Uterus (tissue), 3 donors: ENCODE measurements at regions not wholly inside any gene's neighbourhood (a gene's known extent, or its start where the extent isn't known, plus 50 kb on each side); places are given as distances from the start of the nearest gene placed in this dataset.

Experiments used
- DNase-seq, 2 donors: peaks; one replicate each; pipeline ENCODE4 v3.0.0-alpha.2; 2019 to 2020
- H3K27ac ChIP-seq, 2 donors: fragments of 200-600 bp; sonication (generic); 1 replicate in 1 of 2; 2 replicates in 1 of 2; pipeline ENCODE4 v1.5.1; 2016 to 2018
- H3K27me3 ChIP-seq, 2 donors: fragments of 200-600 bp; sonication (generic); one replicate each; pipeline ENCODE4 v1.5.1; 2018 to 2019; ENCODE audit warnings: control low read depth in 1 of 2
- H3K36me3 ChIP-seq, 2 donors: fragments of 200-600 bp; sonication (generic); one replicate each; pipeline ENCODE4 v1.5.1; 2019; ENCODE audit warnings: control low read depth in 1 of 2
- H3K4me1 ChIP-seq, 2 donors: fragments of 200-600 bp; sonication (generic); one replicate each; pipeline ENCODE4 v1.5.1; 2018 to 2019; ENCODE audit warnings: control low read depth in 1 of 2
- H3K4me3 ChIP-seq, 2 donors: fragments of 200-600 bp; sonication (generic); 1 replicate in 1 of 2; 2 replicates in 1 of 2; pipeline ENCODE4 v1.5.1; 2018 to 2019; ENCODE audit warnings: mild to moderate bottlenecking in 1 of 2
- H3K9me3 ChIP-seq, 2 donors: fragments of 200-600 bp; sonication (generic); one replicate each; pipeline ENCODE4 v1.5.1; 2019; ENCODE audit warnings: control low read depth in 1 of 2
- POLR2A ChIP-seq, 2 donors: fragments of 450-650 bp; IDR thresholded peaks; one replicate each; pipeline ENCODE4 v1.6.1; 2016; ENCODE audit warnings: antibody characterized with exemption in 2 of 2, mild to moderate bottlenecking in 1 of 2, moderate library complexity in 1 of 2
- intact Hi-C: fragments of 100-400 bp; cut with DNase I; formaldehyde crosslinking; loops from one replicate; pipeline ENCODE4 v1.15.1; 2023; ENCODE audit warnings: low total_unique reads
- TF ChIP-seq, protein P1 (sequence below), 4 experiments: fragments of 200-600 bp in 2 of 4; fragments of 450-650 bp in 2 of 4; sonication (generic) in 2 of 4; IDR thresholded peaks; one replicate each; pipeline ENCODE4 v1.5.1; 2016 to 2019; ENCODE audit warnings: antibody characterized with exemption in 4 of 4, mild to moderate bottlenecking in 2 of 4, moderate library complexity in 1 of 4
- donor health status: DM: yes; HTN: yes; CAD: no.

DNA sequence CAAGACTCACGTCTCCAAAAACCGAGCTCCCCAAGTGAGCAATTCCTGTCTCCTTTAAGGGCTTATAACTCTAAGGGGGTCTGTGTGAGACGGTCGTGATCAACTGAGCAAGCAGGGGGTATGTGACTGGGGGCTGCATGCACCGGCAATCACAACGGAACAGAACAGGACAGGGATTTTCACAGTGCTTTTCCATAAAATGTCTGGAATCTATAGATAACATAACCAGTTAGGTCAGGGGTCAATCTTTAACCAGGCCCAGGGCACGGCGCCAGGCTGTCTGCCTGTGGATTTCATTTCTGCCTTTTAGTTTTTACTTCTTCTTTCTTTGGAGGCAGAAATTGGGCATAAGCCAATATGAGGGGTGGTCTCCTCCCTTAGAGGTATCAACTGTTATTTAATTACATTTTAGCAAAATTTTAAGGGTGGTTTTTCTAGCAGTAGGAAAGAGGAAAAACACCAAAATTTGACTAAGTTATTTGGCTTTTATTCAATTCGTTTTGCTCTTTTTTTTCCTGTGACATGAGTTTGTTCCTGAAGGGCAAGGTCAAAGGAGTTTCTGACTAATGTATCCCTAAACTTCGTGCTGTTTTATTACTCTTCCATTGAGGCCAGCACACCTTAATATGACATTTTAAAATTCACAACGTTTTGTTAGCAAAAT is 121.4 kb upstream of the SEC61G start:
- Histone ChIP-seq H3K27ac (no peak overlapping the region), H3K9me3 (no peaks in the 10 kb centered on the region), H3K27me3 (no peaks in the 10 kb centered on the region), H3K36me3 (no peaks in the 10 kb centered on the region), H3K4me3 (no peak overlapping the region), H3K4me1 (no peaks in the 10 kb centered on the region)
- DNase-seq: no peak
- intact Hi-C loops: no loop called here
- TF ChIP-seq, protein P1, sequence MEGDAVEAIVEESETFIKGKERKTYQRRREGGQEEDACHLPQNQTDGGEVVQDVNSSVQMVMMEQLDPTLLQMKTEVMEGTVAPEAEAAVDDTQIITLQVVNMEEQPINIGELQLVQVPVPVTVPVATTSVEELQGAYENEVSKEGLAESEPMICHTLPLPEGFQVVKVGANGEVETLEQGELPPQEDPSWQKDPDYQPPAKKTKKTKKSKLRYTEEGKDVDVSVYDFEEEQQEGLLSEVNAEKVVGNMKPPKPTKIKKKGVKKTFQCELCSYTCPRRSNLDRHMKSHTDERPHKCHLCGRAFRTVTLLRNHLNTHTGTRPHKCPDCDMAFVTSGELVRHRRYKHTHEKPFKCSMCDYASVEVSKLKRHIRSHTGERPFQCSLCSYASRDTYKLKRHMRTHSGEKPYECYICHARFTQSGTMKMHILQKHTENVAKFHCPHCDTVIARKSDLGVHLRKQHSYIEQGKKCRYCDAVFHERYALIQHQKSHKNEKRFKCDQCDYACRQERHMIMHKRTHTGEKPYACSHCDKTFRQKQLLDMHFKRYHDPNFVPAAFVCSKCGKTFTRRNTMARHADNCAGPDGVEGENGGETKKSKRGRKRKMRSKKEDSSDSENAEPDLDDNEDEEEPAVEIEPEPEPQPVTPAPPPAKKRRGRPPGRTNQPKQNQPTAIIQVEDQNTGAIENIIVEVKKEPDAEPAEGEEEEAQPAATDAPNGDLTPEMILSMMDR (IDR thresholded peaks at IDR 0.05): no peak
- no peak for TF ChIP-seq POLR2A (IDR thresholded peaks at IDR 0.05)

DNA sequence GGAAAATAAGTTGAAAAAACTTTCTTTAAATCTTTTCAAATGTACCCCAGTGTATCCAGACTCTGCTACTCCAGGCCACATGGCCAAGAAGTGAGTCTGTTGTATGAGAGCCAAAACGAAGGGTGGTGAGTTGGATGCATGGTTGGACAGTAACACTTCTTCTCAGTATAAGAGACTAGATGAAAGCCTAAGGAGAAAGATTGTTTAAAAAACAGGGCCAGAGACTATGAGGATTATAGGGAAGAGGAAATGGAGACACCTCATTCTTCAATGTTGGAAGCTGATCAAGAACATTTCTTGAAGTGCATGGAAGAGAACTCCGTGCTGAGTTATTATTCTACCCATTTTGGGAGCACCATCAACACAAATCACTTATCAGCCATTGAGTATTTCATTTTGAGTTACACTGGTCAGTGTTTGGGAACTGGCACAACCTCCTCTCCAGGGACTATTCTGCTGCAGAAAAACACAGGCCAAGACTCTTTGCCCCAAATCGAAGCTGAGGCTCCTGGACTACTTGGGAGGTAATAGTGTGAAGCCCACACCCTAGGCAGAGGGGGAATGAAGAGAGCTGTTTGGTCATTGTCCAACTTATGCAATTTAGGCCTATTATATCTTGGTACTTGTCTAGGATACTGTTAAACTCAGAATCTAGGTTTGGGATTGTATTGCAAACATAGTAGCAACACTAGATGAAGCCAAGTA is 123.0 kb upstream of the SEC61G start:
- Histone ChIP-seq H3K9me3 (no peaks in the 10 kb centered on the region), H3K4me3 (no peak overlapping the region), H3K4me1 (no peaks in the 10 kb centered on the region), H3K36me3 (no peaks in the 10 kb centered on the region), H3K27ac (no peak overlapping the region), H3K27me3 (no peaks in the 10 kb centered on the region)
- no peak for DNase-seq
- intact Hi-C loops: no loop called here
- TF ChIP-seq POLR2A (IDR thresholded peaks at IDR 0.05): no peak
- TF ChIP-seq, protein P1 (IDR thresholded peaks at IDR 0.05): no peak

- no peaks in the 10 kb centered on the region for H3K36me3 ChIP-seq
- intact Hi-C loops: no loop called here
- peaks cover 0 to 3% of the 10 kb centered on the region in 2 donors for H3K27me3 ChIP-seq
- no peak for DNase-seq
- no peaks in the 10 kb centered on the region for H3K9me3 ChIP-seq
- no peak overlapping the region for H3K4me3 ChIP-seq
- TF ChIP-seq, protein P1 (IDR thresholded peaks at IDR 0.05): no peak
- TF ChIP-seq POLR2A (IDR thresholded peaks at IDR 0.05): no peak
- H3K4me1 ChIP-seq: no peaks in the 10 kb centered on the region
- H3K27ac ChIP-seq: no peak overlapping the region
Measured at GRCh38 chr7:54882694-54883093, 123.7 kb upstream of the SEC61G start.

- H3K27me3 ChIP-seq: peaks cover 0 to 11% of the 10 kb centered on the region in 2 donors
- intact Hi-C loops: no loop called here
- no peak overlapping the region for H3K27ac ChIP-seq
- DNase-seq: no peak
- H3K9me3 ChIP-seq: no peaks in the 10 kb centered on the region
- H3K4me1 ChIP-seq: no peaks in the 10 kb centered on the region
- H3K4me3 ChIP-seq: no peak overlapping the region
- no peaks in the 10 kb centered on the region for H3K36me3 ChIP-seq
- TF ChIP-seq, protein P1 (IDR thresholded peaks at IDR 0.05): no peak
- TF ChIP-seq POLR2A (IDR thresholded peaks at IDR 0.05): no peak
Measured at GRCh38 chr7:54883576-54883975, 124.6 kb upstream of the SEC61G start.

- TF ChIP-seq, protein P1 (IDR thresholded peaks at IDR 0.05): no peak
- no peak for TF ChIP-seq POLR2A (IDR thresholded peaks at IDR 0.05)
Measured at GRCh38 chr7:54885285-54885684, 126.3 kb upstream of the SEC61G start.

More at GRCh38 chr7:54885285-54885684, 126.3 kb upstream of the SEC61G start:
- H3K4me1 ChIP-seq: no peaks in the 10 kb centered on the region
- intact Hi-C loops: no loop called here
- no peak for DNase-seq
- H3K36me3 ChIP-seq: no peaks in the 10 kb centered on the region
- no peak overlapping the region for H3K4me3 ChIP-seq
- H3K9me3 ChIP-seq: no peaks in the 10 kb centered on the region
- H3K27me3 ChIP-seq: peaks cover 0 to 11% of the 10 kb centered on the region in 2 donors
- no peak overlapping the region for H3K27ac ChIP-seq
